Motor neuron (in vitro differentiated cells): ENCODE measurements at regions not wholly inside any gene's neighbourhood (a gene's known extent, or its start where the extent isn't known, plus 50 kb on each side); places are given as distances from the start of the nearest gene placed in this dataset.

Experiments used
- ATAC-seq, 8 experiments: fragments of 200-7000 bp; cut with Tn5 transposase; replicated peaks in 6 of 8; 2 replicates each; pipeline ENCODE4 v1.8.0; 2021; ENCODE audit warnings: mild to moderate bottlenecking in 8 of 8, moderate library complexity in 8 of 8
- H3K27ac ChIP-seq, 2 donors: fragments of 250-450 bp; sonication (Bioruptor Pico); 2 replicates each; pipeline ENCODE4 v1.9.0; 2021; ENCODE audit warnings: antibody characterized with exemption in 2 of 2, mild to moderate bottlenecking in 2 of 2, moderate library complexity in 1 of 2
- H3K4me1 ChIP-seq, 2 donors: fragments of 250-450 bp; sonication (Bioruptor Pico); replicated peaks in 1 of 2; 2 replicates each; pipeline ENCODE4 v1.6.1; 2021; ENCODE audit warnings: antibody characterized with exemption in 2 of 2, mild to moderate bottlenecking in 2 of 2, moderate library complexity in 1 of 2
- H3K4me3 ChIP-seq, 5 donors: fragments of 250-450 bp; sonication (Bioruptor Pico); 2 replicates each; pipeline ENCODE4 v1.9.0; 2021; ENCODE audit warnings: antibody characterized with exemption in 5 of 5, mild to moderate bottlenecking in 5 of 5, moderate library complexity in 4 of 5
- WGBS, 10 experiments: fragments of 450-650 bp; shearing (Covaris generic); methylation state at CpG; one replicate each; pipeline ENCODE4 v1.0.0; 2022; 5-methylcytosine and 5-hydroxymethylcytosine counted together
- in situ Hi-C, 9 experiments: fragments of 400-800 bp; cut with MboI; loops; one replicate each; pipeline ENCODE4 v1.15.0; 2021; ENCODE audit warnings: low sequenced_read_pairs in 9 of 9, low pct_unique_long_range_greater_than_20kb in 2 of 9; ENCODE audit not compliant: unreplicated experiment in 9 of 9

DNA sequence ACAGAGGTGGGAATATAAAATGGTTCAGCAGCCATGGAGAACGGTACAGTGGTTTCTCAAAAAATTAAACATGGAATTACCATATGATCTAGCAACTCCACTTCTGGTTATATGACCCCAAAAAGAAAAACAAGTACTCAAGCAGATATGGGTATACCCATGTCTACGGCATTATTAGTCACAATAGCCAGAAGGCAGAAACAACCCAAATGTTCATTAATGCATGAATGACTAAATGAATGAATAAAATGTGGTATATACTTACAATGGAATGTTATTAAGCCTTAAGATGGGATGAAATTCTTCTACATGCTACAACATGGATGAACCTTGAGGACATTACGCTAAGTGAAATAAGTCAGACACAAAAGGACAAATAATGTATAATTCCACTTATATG lies 141.3 kb upstream of the FOXN2 start:
- ATAC-seq: peak in 1 of 8 experiments; percentile 6
- Histone ChIP-seq H3K4me1 (no peaks in the 10 kb centered on the region), H3K27ac (no peak overlapping the region), H3K4me3 (no peak overlapping the region)
- in situ Hi-C loops: no loop called here
- 33 to 100% (median 94%) methylated on average over 1 to 3 of the region's 3 CpGs for WGBS, 10 experiments

DNA sequence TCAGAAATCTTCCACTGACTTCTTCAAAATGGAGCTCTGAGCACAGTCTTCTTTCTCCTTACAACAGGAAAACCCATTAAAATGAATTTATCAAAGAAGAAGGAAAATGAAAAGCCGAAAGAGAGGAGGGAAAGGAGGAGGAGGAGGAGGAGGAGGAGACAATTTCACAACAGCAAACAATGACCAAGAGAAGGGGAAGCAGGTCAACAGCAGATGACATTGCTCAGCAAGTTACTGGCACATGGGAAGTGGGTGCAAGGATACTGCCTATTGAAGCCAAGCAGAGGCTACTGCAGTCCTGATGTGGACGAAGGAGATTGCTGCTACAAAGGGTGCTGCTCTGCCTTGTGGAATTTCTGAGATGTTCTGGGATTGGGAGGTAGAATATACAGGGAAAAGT lies 140.0 kb upstream of the FOXN2 start:
- Histone ChIP-seq H3K4me1 (no peaks in the 10 kb centered on the region), H3K27ac (no peak overlapping the region), H3K4me3 (no peak overlapping the region)
- in situ Hi-C loops: no loop called here
- no peak for ATAC-seq
- WGBS, 10 experiments: 76 to 100% (median 100%) methylated on average over 1 to 2 of the region's 2 CpGs; no CpG with 5 or more reads in 5 of the 10 experiments

GRCh38 chr2:48175254-48175653 lies 139.2 kb upstream of the FOXN2 start:
- 20 to 90% (median 62%) methylated on average over 2 to 4 of the region's 4 CpGs; no CpG with 5 or more reads in 3 of the 10 experiments for WGBS, 10 experiments
- ATAC-seq: no peak
- in situ Hi-C loops: no loop called here
- Histone ChIP-seq H3K4me1 (no peaks in the 10 kb centered on the region), H3K4me3 (no peak overlapping the region), H3K27ac (no peak overlapping the region)

DNA sequence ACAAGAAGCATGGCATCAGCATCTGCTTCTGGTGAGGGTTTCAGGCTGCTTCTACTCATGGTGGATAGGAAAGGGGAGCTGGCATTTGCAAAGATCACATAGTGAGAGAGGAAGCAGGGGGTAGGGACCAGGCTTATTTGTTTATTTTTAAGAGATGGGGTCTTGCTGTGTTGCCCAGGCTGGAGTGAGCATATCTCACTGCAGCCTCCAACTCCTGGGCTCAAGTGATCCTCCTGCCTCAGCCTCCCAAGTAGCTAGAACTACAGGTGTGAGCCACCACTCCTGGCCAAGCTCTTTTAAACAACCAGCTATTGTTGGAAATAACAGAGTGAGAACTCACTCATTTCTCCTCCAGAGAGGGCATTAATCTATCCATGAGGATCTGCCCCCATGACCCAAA lies 138.8 kb upstream of the FOXN2 start:
- Histone ChIP-seq H3K4me3 (no peak overlapping the region), H3K27ac (no peak overlapping the region), H3K4me1 (no peaks in the 10 kb centered on the region)
- ATAC-seq: no peak
- in situ Hi-C loops: no loop called here

DNA sequence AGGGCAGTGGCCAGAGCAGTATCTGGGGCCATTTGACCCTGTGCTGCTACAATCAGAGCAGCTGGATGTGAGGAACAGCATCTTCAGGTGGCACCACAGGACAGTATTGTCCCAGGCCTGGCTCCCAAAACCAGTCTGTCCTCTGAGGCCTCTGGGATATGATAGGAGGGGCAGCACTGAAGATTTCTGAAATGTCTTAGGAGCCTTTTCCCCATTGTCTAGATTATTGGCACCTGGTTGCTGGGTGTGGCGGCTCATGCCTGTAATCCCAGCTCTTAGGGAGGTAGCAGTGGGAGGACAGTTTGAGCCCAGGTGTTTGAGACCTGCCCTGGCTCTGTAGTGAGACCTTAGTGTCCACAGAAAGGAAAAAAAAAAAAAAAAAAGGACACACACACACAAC lies 137.6 kb upstream of the FOXN2 start:
- 33 to 100% (median 100%) methylated on average over 1 of the region's 1 CpG; no CpG with 5 or more reads in 6 of the 10 experiments for WGBS, 10 experiments
- in situ Hi-C loops: no loop called here

DNA sequence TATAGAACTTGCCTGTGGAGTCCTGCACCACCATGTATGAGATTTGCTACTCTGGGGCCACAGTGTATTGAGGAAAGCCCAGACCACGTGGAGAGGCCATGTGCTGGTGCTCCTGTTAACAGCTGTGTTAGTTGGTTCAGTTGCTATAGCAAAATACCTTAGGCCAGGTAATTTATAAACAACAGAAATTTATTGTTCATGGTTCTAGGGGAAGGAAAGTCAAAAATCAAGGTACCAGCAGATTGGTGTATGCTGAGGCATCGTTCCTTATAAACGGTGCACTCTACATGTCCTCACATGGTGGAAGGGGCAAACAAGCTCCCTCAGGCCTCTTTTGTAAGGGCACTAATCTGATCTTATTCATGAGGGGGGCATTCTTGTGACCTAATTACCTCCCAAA lies 135.9 kb upstream of the FOXN2 start:
- in situ Hi-C loops: no loop called here
- Histone ChIP-seq H3K27ac (no peak overlapping the region), H3K4me1 (no peaks in the 10 kb centered on the region), H3K4me3 (no peak overlapping the region)
- 33 to 93% (median 85%) methylated on average over 1 to 3 of the region's 3 CpGs; no CpG with 5 or more reads in 4 of the 10 experiments for WGBS, 10 experiments
- ATAC-seq: no peak

More for the DNA sequence above, 137.6 kb upstream of the FOXN2 start:
- no peaks in the 10 kb centered on the region for H3K4me1 ChIP-seq
- no peak for ATAC-seq
- H3K27ac ChIP-seq: no peak overlapping the region
- no peak overlapping the region for H3K4me3 ChIP-seq

DNA sequence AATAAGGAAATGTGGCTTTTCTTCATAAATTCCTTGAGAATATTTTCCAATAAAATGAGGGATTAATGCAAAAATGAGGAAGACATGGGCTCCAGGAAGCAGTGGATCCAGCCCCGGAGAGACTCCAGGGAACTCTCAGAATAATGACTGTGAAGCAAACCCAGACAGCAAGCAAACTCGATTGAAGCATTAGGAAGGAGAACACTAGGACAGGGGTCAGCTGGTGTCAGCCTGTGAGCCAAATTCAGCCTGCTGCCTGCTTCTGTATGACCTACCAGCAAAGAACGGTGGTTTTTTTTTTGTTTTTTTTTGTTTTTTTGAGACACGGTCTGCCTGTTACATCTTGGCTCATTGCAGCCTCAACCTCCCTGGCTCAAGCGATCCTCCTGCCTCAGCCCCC lies 133.9 kb upstream of the FOXN2 start:
- H3K27ac ChIP-seq: no peak overlapping the region
- in situ Hi-C loops: no loop called here
- no peak overlapping the region for H3K4me3 ChIP-seq
- 39 to 91% (median 71%) methylated on average over 1 to 5 of the region's 5 CpGs for WGBS, 10 experiments
- no peak for ATAC-seq
- no peaks in the 10 kb centered on the region for H3K4me1 ChIP-seq

GRCh38 chr2:48183276-48183675 lies 131.2 kb upstream of the FOXN2 start:
- no peak for ATAC-seq
- Histone ChIP-seq H3K27ac (no peak overlapping the region), H3K4me3 (no peak overlapping the region), H3K4me1 (no peaks in the 10 kb centered on the region)
- 50 to 100% (median 100%) methylated on average over 1 of the region's 1 CpG; no CpG with 5 or more reads in 1 of the 10 experiments for WGBS, 10 experiments
- in situ Hi-C loops: no loop called here

- no peak for ATAC-seq
- H3K27ac ChIP-seq: no peak overlapping the region
- H3K4me1 ChIP-seq: no peaks in the 10 kb centered on the region
- no peak overlapping the region for H3K4me3 ChIP-seq
- in situ Hi-C loops: no loop called here
These were observed 130.5 kb upstream of the FOXN2 start for GRCh38 chr2:48183991-48184390.

- 88 to 100% (median 94%) methylated on average over 1 of the region's 1 CpG; no CpG with 5 or more reads in 6 of the 10 experiments for WGBS, 10 experiments
These were observed 127.0 kb upstream of the FOXN2 start for GRCh38 chr2:48187503-48187902.

GRCh38 chr2:48189552-48190228 lies 124.8 kb upstream of the FOXN2 start:
- peak in 3 of 8 experiments; percentile 59 to 96 (median 92) for ATAC-seq
- Histone ChIP-seq H3K4me3 (no peak overlapping the region), H3K27ac (no peak overlapping the region), H3K4me1 (peaks cover 0 to 4% of the 10 kb centered on the region in 2 donors)
- WGBS, 10 experiments: 0 to 100% (median 67%) methylated on average over 1 to 3 of the region's 4 CpGs; no CpG with 5 or more reads in 2 of the 10 experiments
- in situ Hi-C loops: no loop called here

More at GRCh38 chr2:48187503-48187902, 127.0 kb upstream of the FOXN2 start:
- Histone ChIP-seq H3K4me1 (peaks cover 0 to 4% of the 10 kb centered on the region in 2 donors), H3K27ac (no peak overlapping the region), H3K4me3 (no peak overlapping the region)
- in situ Hi-C loops: no loop called here
- no peak for ATAC-seq

DNA sequence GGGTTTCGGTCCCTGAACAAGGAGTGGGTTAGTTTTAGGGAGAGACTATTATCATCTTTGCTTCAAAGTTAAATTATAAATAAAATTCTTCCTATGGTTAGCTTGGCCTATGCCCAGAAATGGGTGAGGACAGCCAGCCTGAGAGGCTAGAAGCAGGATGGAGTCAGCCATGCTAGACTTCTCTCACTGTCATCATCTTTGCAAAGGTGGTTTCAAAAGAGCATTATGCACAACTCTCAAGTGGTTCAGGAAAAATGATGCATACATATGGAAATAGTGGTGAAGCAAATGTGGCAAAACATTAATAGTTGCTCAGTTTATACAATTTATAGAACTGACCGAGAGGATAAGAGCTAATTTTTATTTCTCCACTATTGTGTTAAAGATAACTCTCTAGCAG lies 124.3 kb upstream of the FOXN2 start:
- H3K4me3 ChIP-seq: no peak overlapping the region
- peaks cover 1 to 4% of the 10 kb centered on the region in 2 donors for H3K4me1 ChIP-seq
- WGBS, 10 experiments: 80 to 100% (median 95%) methylated on average over 1 to 2 of the region's 2 CpGs
- in situ Hi-C loops: no loop called here
- H3K27ac ChIP-seq: no peak overlapping the region
- peak in 2 of 8 experiments; percentile 46 to 62 for ATAC-seq

DNA sequence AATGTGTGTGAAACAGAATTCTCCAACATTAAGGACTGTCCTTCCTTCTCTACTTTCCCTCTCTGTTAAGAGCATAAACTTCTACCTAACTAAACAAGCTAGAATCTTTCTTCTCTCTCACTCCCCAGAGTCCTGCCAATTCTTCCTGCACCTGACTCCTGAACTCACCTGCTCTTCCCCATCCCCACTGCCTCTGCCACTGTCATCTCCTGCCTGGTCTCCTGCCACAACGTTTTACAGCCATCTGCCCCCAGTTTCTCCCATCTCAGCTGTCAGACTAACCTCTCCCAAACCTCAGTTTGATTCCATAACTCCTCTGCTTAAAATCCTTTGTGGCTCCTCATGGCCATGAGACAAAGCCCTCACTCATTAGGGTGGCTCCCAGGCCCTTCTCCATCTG lies 119.8 kb upstream of the FOXN2 start:
- in situ Hi-C loops: no loop called here
- Histone ChIP-seq H3K4me3 (no peak overlapping the region), H3K4me1 (peaks cover 21 to 23% of the 10 kb centered on the region in 2 donors), H3K27ac (no peak overlapping the region)
- ATAC-seq: no peak
- 0 to 75% (median 29%) methylated on average over 1 of the region's 1 CpG; no CpG with 5 or more reads in 3 of the 10 experiments for WGBS, 10 experiments

- 0 to 100% (median 85%) methylated on average over 1 to 3 of the region's 3 CpGs; no CpG with 5 or more reads in 2 of the 10 experiments for WGBS, 10 experiments
- in situ Hi-C loops: no loop called here
- peaks cover 21 to 23% of the 10 kb centered on the region in 2 donors for H3K4me1 ChIP-seq
- no peak overlapping the region for H3K27ac ChIP-seq
- ATAC-seq: peak in 3 of 8 experiments; percentile 35 to 69 (median 65)
- no peak overlapping the region for H3K4me3 ChIP-seq
These were observed 119.3 kb upstream of the FOXN2 start for GRCh38 chr2:48195169-48195568.
